ENCODE measurements at regions not wholly inside any gene's neighbourhood (a gene's known extent, or its start where the extent isn't known, plus 50 kb on each side); places are given as distances from the start of the nearest gene placed in this dataset.

DNA sequence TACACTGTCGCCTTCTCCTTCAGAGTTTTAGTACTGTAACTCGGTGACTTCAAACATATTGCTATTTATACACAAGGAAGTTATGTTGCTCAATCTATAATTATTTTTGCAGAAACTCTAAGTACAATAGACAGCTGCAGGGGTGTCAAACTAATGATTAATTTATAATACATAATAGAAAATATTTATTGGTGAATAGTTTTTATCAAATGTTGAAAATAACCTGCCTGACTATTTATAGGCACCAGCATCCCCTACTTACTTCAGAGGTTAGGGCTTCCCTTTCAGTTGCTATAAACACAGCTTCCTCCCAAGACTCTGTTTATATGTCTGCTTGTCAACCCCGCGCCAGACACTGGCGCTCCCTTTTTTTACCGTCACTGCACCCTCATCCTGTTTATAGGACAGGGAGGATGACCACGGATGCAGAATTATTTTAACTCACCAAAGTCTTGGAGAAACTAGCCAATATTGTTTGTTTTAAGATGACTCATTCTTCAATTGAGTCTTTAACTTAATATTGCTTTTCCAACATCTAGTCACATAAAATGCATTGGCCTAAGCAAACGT, 225.0 kb downstream of the ALDH8A1 start:
- no peak for DNase-seq (ENCODE audit: low read depth, low spot score)
- no peak overlapping the region for H3K4me3 ChIP-seq (ENCODE audit: low read length)

- H3K4me3 ChIP-seq (ENCODE audit: low read length): no peak overlapping the region
- DNase-seq (ENCODE audit: low read depth, low spot score): no peak
Measured at GRCh38 chr6:134723081-134723871, 226.6 kb downstream of the ALDH8A1 start.

DNA sequence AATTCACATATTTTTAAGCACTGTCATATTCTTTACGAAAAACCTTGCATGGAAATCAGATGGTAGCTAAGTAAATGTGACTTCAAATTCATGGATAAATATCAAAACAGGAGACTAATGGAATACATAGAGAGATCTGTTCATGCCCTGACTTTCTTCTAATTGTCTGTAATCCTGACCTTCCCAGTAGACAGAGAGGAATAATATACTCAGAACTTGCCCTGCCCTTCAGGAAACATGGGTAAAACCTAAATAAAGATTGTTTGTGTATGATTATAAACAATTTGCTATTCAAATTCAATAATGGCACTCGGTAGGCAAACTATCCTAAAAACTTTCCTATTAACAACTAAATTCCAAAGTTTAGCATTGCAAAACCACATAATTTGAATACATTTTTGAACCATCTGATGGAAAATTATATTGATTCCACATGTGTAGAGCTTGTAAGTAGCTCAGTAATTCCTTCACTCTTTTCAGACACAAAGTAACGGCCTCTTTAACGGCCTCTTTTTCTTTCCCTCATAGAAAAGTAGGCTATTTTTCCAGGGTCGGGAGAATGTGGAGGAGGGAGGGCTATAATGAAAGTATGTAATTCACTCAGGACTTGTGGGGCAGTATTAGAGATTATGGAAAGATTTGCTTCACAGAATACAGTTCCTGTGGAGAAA, 227.6 kb downstream of the ALDH8A1 start:
- DNase-seq (ENCODE audit: low read depth, low spot score): no peak
- no peak overlapping the region for H3K4me3 ChIP-seq (ENCODE audit: low read length)

- no peak for DNase-seq (ENCODE audit: low read depth, low spot score)
- no peak overlapping the region for H3K4me3 ChIP-seq (ENCODE audit: low read length)
Measured at GRCh38 chr6:134721060-134721405, 228.9 kb downstream of the ALDH8A1 start.

GRCh38 chr6:134720353-134721059, 229.4 kb downstream of the ALDH8A1 start:
- DNase-seq (ENCODE audit: low read depth, low spot score): no peak
- H3K4me3 ChIP-seq (ENCODE audit: low read length): no peak overlapping the region

- no peak overlapping the region for H3K4me3 ChIP-seq (ENCODE audit: low read length)
- no peak for DNase-seq (ENCODE audit: low read depth, low spot score)
Measured at GRCh38 chr6:134719911-134720310, 230.0 kb downstream of the ALDH8A1 start.

- DNase-seq (ENCODE audit: low read depth, low spot score): no peak
- H3K4me3 ChIP-seq (ENCODE audit: low read length): no peak overlapping the region
Measured at GRCh38 chr6:134719286-134719685, 230.6 kb downstream of the ALDH8A1 start.

- H3K4me3 ChIP-seq (ENCODE audit: low read length): no peak overlapping the region
- peak; percentile 12 for DNase-seq (ENCODE audit: low read depth, low spot score)
Measured at GRCh38 chr6:134714679-134715078, 235.2 kb downstream of the ALDH8A1 start.

- DNase-seq (ENCODE audit: low read depth, low spot score): no peak
- H3K4me3 ChIP-seq (ENCODE audit: low read length): no peak overlapping the region
Measured at GRCh38 chr6:134714113-134714512, 235.8 kb downstream of the ALDH8A1 start.

DNA sequence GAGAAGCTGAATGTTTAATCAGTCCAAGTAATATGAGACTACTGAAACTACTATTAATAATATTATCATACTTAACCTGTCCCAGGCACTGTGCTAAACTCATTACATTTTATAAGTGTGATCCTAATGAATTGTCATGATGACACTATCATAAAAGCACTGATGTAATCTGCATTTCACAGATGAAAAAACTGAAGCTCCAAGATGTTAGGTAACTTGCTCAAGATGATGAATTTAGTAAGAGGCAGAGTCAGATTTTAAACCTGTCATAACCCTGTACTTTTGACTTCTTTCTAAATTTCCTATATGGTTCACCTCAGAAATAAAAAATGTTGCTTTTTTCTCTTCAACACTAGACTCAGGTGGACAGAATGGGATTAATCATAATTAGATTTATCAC, 237.6 kb downstream of the ALDH8A1 start:
- no peak for DNase-seq (ENCODE audit: low read depth, low spot score)
- no peak overlapping the region for H3K4me3 ChIP-seq (ENCODE audit: low read length)

- H3K4me3 ChIP-seq (ENCODE audit: low read length): no peak overlapping the region
- DNase-seq (ENCODE audit: low read depth, low spot score): no peak
Measured at GRCh38 chr6:134708079-134708478, 241.8 kb downstream of the ALDH8A1 start.

GRCh38 chr6:134707342-134708031, 242.4 kb downstream of the ALDH8A1 start:
- no peak overlapping the region for H3K4me3 ChIP-seq (ENCODE audit: low read length)
- DNase-seq (ENCODE audit: low read depth, low spot score): no peak

DNA sequence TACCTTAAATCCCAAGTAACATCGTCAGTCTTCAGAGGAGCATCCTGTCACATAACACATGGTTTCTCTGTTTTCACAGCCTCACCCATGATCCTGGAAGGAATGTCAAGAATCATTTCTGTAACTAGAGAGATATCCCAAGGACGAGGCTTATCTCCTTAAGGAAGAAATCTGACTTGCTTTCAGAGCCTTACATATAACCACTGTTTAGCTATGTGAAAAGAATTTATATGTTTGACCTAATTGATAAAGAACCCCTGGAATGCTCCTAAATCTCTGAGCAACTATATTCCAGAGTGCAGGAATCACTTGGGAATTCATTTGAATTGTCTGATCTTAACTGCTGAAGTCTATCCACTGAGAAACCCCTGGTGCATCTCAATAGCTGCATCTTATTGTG, 243.1 kb downstream of the ALDH8A1 start:
- no peak for DNase-seq (ENCODE audit: low read depth, low spot score)

GRCh38 chr6:134706153-134706552, 243.7 kb downstream of the ALDH8A1 start:
- no peak overlapping the region for H3K4me3 ChIP-seq (ENCODE audit: low read length)
- DNase-seq (ENCODE audit: low read depth, low spot score): no peak

More for the DNA sequence above, 243.1 kb downstream of the ALDH8A1 start:
- no peak overlapping the region for H3K4me3 ChIP-seq (ENCODE audit: low read length)

GRCh38 chr6:134703206-134703605, 246.7 kb downstream of the ALDH8A1 start:
- H3K4me3 ChIP-seq (ENCODE audit: low read length): no peak overlapping the region
- DNase-seq (ENCODE audit: low read depth, low spot score): no peak

- DNase-seq (ENCODE audit: low read depth, low spot score): no peak
- H3K4me3 ChIP-seq (ENCODE audit: low read length): no peak overlapping the region
Measured at GRCh38 chr6:134702279-134702678, 247.6 kb downstream of the ALDH8A1 start.

DNA sequence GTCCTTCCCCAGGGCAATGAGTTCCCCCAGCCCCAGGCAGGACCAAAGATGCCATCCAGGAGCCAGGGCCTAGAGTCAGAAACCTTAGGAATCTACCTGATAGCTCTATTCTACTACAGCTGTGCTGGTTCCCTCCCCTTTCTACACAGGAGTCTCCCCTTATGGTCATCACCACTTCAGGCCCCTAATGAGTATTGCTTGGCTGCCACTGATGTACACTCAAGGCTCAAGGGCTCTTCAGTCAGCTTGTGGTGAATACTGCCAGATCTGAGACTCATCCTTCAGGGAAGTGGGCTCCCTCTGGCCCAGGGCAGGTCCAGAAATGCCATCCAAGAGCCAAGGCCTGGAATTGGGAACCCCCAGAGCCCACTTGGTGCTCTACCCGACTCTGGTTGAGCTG, 248.6 kb downstream of the ALDH8A1 start:
- no peak overlapping the region for H3K4me3 ChIP-seq (ENCODE audit: low read length)
- no peak for DNase-seq (ENCODE audit: low read depth, low spot score)

- H3K4me3 ChIP-seq (ENCODE audit: low read length): no peak overlapping the region
- no peak for DNase-seq (ENCODE audit: low read depth, low spot score)
Measured at GRCh38 chr6:134698228-134698627, 251.7 kb downstream of the ALDH8A1 start.

DNA sequence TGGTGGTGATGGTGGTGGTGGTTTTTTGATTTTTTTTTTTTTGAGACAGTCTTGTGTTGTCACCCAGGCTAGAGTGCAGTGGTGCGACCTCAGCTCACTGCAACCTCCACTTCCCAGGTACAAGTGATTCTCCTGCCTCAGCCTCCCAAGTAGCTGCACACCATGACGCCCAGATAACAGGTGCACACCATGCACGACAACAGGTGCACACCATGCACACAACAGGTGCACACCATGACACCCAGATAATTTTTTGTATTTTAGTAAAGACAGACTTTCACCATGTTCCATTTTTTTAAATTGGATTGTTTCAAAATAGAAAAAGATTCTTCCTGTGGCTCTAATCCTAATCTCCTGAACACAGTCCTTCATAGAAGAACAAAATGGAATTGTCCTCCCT, 257.9 kb downstream of the ALDH8A1 start:
- H3K4me3 ChIP-seq (ENCODE audit: low read length): no peak overlapping the region
- DNase-seq (ENCODE audit: low read depth, low spot score): no peak

Data from Jurkat, Clone E6-1 (cell line).